Keratinocyte (primary cell): ENCODE measurements at regions not wholly inside any gene's neighbourhood (a gene's known extent, or its start where the extent isn't known, plus 50 kb on each side); places are given as distances from the start of the nearest gene placed in this dataset.

Experiments
- DNase-seq: peaks from one replicate; pipeline ENCODE4 v3.0.0-alpha.2; 2011; ENCODE audit warnings: low read depth, missing footprints, low spot score
- FAIRE-seq: peaks from 2 replicates; lab custom pipeline; 2011; peaks lifted over from hg19 to GRCh38; lab: Jason Lieb, UNC
- H2AFZ ChIP-seq: 2 replicates; pipeline ENCODE4 v1.6.0; 2012; ENCODE audit warnings: low read length, control low read depth, inconsistent platforms; ENCODE audit not compliant: control insufficient read depth
- H3K27ac ChIP-seq: 2 replicates; pipeline ENCODE4 v1.5.1; 2011; ENCODE audit warnings: low read length; ENCODE audit not compliant: control insufficient read depth, insufficient read depth
- H3K27me3 ChIP-seq: 3 replicates; pipeline ENCODE4 v1.6.0; 2011; ENCODE audit warnings: low read length; ENCODE audit not compliant: control insufficient read depth, insufficient read depth; ENCODE audit errors: extremely low read depth
- H3K36me3 ChIP-seq, 2 experiments: 2 replicates in 1 of 2; 3 replicates in 1 of 2; pipeline ENCODE4 v1.5.1; 2011; ENCODE audit warnings: low read length in 2 of 2, mild to moderate bottlenecking in 1 of 2; ENCODE audit not compliant: control insufficient read depth in 2 of 2, insufficient read depth in 2 of 2; ENCODE audit errors: extremely low read depth in 1 of 2
- H3K4me1 ChIP-seq: 3 replicates; pipeline ENCODE4 v1.5.1; 2011; ENCODE audit warnings: low read length; ENCODE audit not compliant: control insufficient read depth, insufficient read depth; ENCODE audit errors: extremely low read depth
- H3K4me2 ChIP-seq: 3 replicates; pipeline ENCODE4 v1.6.0; 2011; ENCODE audit warnings: low read depth, low read length; ENCODE audit not compliant: control insufficient read depth, insufficient read depth; ENCODE audit errors: extremely low read depth
- H3K4me3 ChIP-seq, 3 experiments: fragments of 200-600 bp in 1 of 3; sonication (generic) in 1 of 3; 2 replicates in 2 of 3; 3 replicates in 1 of 3; pipeline ENCODE4 v1.5.1; 2011 to 2016; ENCODE audit warnings: low read length in 3 of 3, mild to moderate bottlenecking in 3 of 3, control low read depth in 2 of 3, inconsistent platforms in 1 of 3, low read depth in 1 of 3, mixed read lengths in 1 of 3, mixed run types in 1 of 3, moderate library complexity in 1 of 3; ENCODE audit not compliant: control insufficient read depth in 2 of 3, insufficient read depth in 2 of 3; ENCODE audit errors: extremely low read depth in 1 of 3
- H3K79me2 ChIP-seq: 2 replicates; pipeline ENCODE4 v1.6.0; 2012; ENCODE audit warnings: low read length; ENCODE audit not compliant: control insufficient read depth, insufficient read depth
- H3K9ac ChIP-seq: 3 replicates; pipeline ENCODE4 v1.6.0; 2011; ENCODE audit warnings: low read length; ENCODE audit not compliant: control insufficient read depth, insufficient read depth; ENCODE audit errors: extremely low read depth
- H3K9me1 ChIP-seq: 3 replicates; pipeline ENCODE4 v1.6.0; 2011; ENCODE audit warnings: low read length; ENCODE audit not compliant: control insufficient read depth, insufficient read depth; ENCODE audit errors: extremely low read depth
- H3K9me3 ChIP-seq: 2 replicates; pipeline ENCODE4 v1.5.1; 2012; ENCODE audit warnings: low read depth, low read length; ENCODE audit not compliant: control insufficient read depth
- H4K20me1 ChIP-seq: 3 replicates; pipeline ENCODE4 v1.6.0; 2011; ENCODE audit warnings: low read length; ENCODE audit not compliant: control insufficient read depth, insufficient read depth; ENCODE audit errors: extremely low read depth
- EZH2 ChIP-seq: IDR thresholded peaks from one replicate; pipeline ENCODE4 v1.6.1; 2012; ENCODE audit warnings: inconsistent platforms, mild to moderate bottlenecking, low read length, moderate library complexity
- dilution Hi-C: fragments of 300-500 bp; cut with MboI; formaldehyde crosslinking; loops from one replicate; pipeline ENCODE4 v1.7.0; 2020; ENCODE audit warnings: low sequenced_read_pairs; ENCODE audit not compliant: extremely low pct_ligation_motif_present
- TF ChIP-seq, protein P1 (sequence below), 3 experiments: IDR thresholded peaks in 1 of 3; conservative IDR thresholded peaks in 1 of 3; optimal IDR thresholded peaks in 1 of 3; 2 replicates in 2 of 3; 3 replicates in 1 of 3; pipeline versions ENCODE3 to v1.5.1; 2011; ENCODE audit warnings: low read length in 3 of 3, mild to moderate bottlenecking in 3 of 3, moderate library complexity in 2 of 3, control low read depth in 1 of 3, inconsistent platforms in 1 of 3; ENCODE audit not compliant: insufficient read depth in 2 of 3; ENCODE audit errors: extremely low read depth in 1 of 3

DNA sequence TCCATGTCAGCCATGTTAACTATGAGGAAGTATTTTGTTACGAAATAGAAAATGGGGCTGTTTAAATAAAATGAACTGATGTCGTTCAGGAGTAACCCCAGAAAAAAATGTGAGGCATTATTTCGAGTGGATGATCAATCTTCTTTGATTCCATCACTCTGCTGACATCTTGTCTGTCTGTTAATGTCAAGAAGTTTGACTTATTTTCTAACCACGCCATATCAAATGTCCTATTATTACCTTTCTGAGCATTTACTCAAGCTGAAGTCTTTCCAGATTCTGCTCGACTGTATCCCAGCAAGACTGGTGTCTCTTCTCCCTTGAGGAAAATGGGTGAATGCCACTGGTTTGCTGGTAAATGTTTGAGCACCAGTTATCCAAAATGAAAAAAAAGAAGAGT lies 672.9 kb upstream of the SOX11 start:
- dilution Hi-C loops, result no loop called here
- H3K9me3 ChIP-seq, result peaks cover 11% of the 10 kb centered on the region

DNA sequence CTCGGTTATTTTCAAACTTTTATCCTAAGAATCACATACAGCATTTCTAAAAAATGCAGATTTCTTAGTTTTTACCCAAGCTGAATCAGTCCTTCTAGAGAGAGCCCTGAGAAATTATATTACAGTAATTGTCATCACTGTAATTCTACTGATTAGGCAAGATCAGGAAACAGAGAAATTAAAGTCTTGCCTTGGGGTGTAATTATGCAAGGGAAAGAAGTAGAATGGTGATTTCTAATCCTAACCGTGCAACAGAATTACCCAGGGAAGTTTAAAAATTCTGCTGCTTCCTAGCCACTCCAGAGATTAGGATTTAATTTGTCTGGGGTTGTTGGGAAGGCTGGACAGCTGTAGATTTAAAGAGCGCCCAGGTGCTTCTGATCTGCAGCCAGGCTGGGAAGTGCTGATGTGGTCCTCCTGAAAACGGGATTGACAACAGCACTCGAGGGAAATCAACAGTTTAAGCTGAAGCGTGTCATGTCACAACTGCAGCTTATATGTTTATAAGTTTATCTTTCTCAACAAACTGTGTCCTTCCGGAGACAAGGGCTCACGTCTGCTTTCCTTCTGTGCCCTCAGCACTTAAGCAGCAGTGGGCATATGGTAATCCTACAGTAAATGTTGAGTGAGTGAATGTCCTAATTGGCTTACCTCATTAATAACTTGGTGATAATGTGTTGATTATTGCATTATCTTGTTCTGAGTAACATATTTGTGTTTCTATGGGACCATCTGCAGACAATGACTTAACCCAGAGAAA lies 671.9 kb upstream of the SOX11 start:
- Histone ChIP-seq H3K9ac (no peak overlapping the region), H3K4me2 (no peak overlapping the region), H3K4me3 (no peak overlapping the region), H3K9me3 (peaks cover 11% of the 10 kb centered on the region), H3K27me3 (no peaks in the 10 kb centered on the region), H4K20me1 (no peaks in the 10 kb centered on the region), H3K36me3 (no peaks in the 10 kb centered on the region), H3K9me1 (no peaks in the 10 kb centered on the region), H3K4me1 (no peaks in the 10 kb centered on the region), H2AFZ (no peak overlapping the region), H3K79me2 (no peaks in the 10 kb centered on the region), H3K27ac (no peak overlapping the region)
- FAIRE-seq (no peak), DNase-seq (no peak)
- dilution Hi-C loops, result no loop called here
- TF ChIP-seq EZH2, result no peak
- TF ChIP-seq, protein P1, sequence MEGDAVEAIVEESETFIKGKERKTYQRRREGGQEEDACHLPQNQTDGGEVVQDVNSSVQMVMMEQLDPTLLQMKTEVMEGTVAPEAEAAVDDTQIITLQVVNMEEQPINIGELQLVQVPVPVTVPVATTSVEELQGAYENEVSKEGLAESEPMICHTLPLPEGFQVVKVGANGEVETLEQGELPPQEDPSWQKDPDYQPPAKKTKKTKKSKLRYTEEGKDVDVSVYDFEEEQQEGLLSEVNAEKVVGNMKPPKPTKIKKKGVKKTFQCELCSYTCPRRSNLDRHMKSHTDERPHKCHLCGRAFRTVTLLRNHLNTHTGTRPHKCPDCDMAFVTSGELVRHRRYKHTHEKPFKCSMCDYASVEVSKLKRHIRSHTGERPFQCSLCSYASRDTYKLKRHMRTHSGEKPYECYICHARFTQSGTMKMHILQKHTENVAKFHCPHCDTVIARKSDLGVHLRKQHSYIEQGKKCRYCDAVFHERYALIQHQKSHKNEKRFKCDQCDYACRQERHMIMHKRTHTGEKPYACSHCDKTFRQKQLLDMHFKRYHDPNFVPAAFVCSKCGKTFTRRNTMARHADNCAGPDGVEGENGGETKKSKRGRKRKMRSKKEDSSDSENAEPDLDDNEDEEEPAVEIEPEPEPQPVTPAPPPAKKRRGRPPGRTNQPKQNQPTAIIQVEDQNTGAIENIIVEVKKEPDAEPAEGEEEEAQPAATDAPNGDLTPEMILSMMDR (optimal IDR thresholded peaks at IDR 0.05 in 1 of 3, IDR thresholded peaks at IDR 0.05 in 1 of 3, conservative IDR thresholded peaks at IDR 0.05 in 1 of 3; ENCODE audit: extremely low read depth in 1 of 3, insufficient read depth in 2 of 3, low read length in 3 of 3), result no peak

More for the DNA sequence above, 672.9 kb upstream of the SOX11 start:
- H2AFZ ChIP-seq, result no peak overlapping the region
- H3K4me3 ChIP-seq, result no peak overlapping the region
- TF ChIP-seq EZH2, result no peak
- TF ChIP-seq, protein P1 (optimal IDR thresholded peaks at IDR 0.05 in 1 of 3, IDR thresholded peaks at IDR 0.05 in 1 of 3, conservative IDR thresholded peaks at IDR 0.05 in 1 of 3; ENCODE audit: extremely low read depth in 1 of 3, insufficient read depth in 2 of 3, low read length in 3 of 3), result no peak
- H3K79me2 ChIP-seq, result no peaks in the 10 kb centered on the region
- no peaks in the 10 kb centered on the region for H3K36me3 ChIP-seq
- H3K9ac ChIP-seq, result no peak overlapping the region
- no peak for DNase-seq
- H3K27me3 ChIP-seq, result no peaks in the 10 kb centered on the region
- H3K4me1 ChIP-seq, result no peaks in the 10 kb centered on the region
- no peaks in the 10 kb centered on the region for H3K9me1 ChIP-seq
- no peak overlapping the region for H3K4me2 ChIP-seq
- H3K27ac ChIP-seq, result no peak overlapping the region
- no peak for FAIRE-seq
- no peaks in the 10 kb centered on the region for H4K20me1 ChIP-seq
